KMS-11 (cell line): ENCODE measurements at regions not wholly inside any gene's neighbourhood (a gene's known extent, or its start where the extent isn't known, plus 50 kb on each side); places are given as distances from the start of the nearest gene placed in this dataset.

Experiments used
- H2AFZ ChIP-seq: fragments of 200-600 bp; sonication (generic); 2 replicates; pipeline ENCODE4 v1.6.1; 2016; ENCODE audit warnings: antibody characterized with exemption, mixed run types, low read depth
- H3K27ac ChIP-seq: fragments of 200-600 bp; sonication (generic); 2 replicates; pipeline ENCODE4 v1.6.1; 2016; ENCODE audit warnings: mild to moderate bottlenecking, mixed run types
- H3K27me3 ChIP-seq: fragments of 200-600 bp; sonication (generic); 2 replicates; pipeline ENCODE4 v1.6.1; 2017; ENCODE audit warnings: mild to moderate bottlenecking, low read depth, mixed run types, moderate library complexity; ENCODE audit not compliant: insufficient read depth
- H3K36me3 ChIP-seq: fragments of 200-600 bp; sonication (generic); 2 replicates; pipeline ENCODE4 v1.6.1; 2017; ENCODE audit warnings: mild to moderate bottlenecking, mixed run types; ENCODE audit not compliant: insufficient read depth
- H3K4me1 ChIP-seq: fragments of 200-600 bp; sonication (generic); 2 replicates; pipeline ENCODE4 v1.6.1; 2016; ENCODE audit warnings: mild to moderate bottlenecking, low read depth, mixed run types; ENCODE audit not compliant: poor library complexity, severe bottlenecking
- H3K4me2 ChIP-seq: fragments of 200-600 bp; sonication (generic); 2 replicates; pipeline ENCODE4 v1.7.0; 2016; ENCODE audit warnings: mild to moderate bottlenecking, mixed run types
- H3K4me3 ChIP-seq: fragments of 200-600 bp; sonication (generic); IDR thresholded peaks from 2 replicates; pipeline ENCODE4 v1.6.1; 2017; ENCODE audit warnings: low read depth, low read length, mixed read lengths; ENCODE audit not compliant: insufficient read depth
- H3K79me2 ChIP-seq: fragments of 200-600 bp; sonication (generic); 2 replicates; pipeline ENCODE4 v1.6.1; 2016; ENCODE audit warnings: low read depth, mixed run types; ENCODE audit not compliant: insufficient read depth
- H3K9ac ChIP-seq: fragments of 200-600 bp; sonication (generic); 2 replicates; pipeline ENCODE4 v1.6.1; 2016; ENCODE audit warnings: mild to moderate bottlenecking, mixed run types
- H4K20me1 ChIP-seq: fragments of 200-600 bp; sonication (generic); 2 replicates; pipeline ENCODE4 v1.6.1; 2016; ENCODE audit warnings: mild to moderate bottlenecking, mixed run types; ENCODE audit not compliant: insufficient read depth
- CTCF ChIP-seq: fragments of 200-600 bp; sonication (generic); conservative IDR thresholded peaks from 2 replicates; pipeline ENCODE4 v1.6.1; 2017; ENCODE audit warnings: low read depth, mild to moderate bottlenecking, antibody characterized with exemption, low read length, moderate library complexity, mixed read lengths

- Histone ChIP-seq H3K4me2 (no peak overlapping the region), H3K79me2 (no peaks in the 10 kb centered on the region), H2AFZ (no peak overlapping the region), H3K4me3 (no peak overlapping the region), H3K27ac (no peak overlapping the region), H3K27me3 (no peaks in the 10 kb centered on the region), H3K4me1 (no peaks in the 10 kb centered on the region), H4K20me1 (no peaks in the 10 kb centered on the region), H3K9ac (no peak overlapping the region), H3K36me3 (no peaks in the 10 kb centered on the region)
- TF ChIP-seq CTCF: no peak
These were observed 160.6 kb upstream of the DOK6 start for GRCh38 chr18:69239849-69240674.

- Histone ChIP-seq H3K36me3 (no peaks in the 10 kb centered on the region), H2AFZ (no peak overlapping the region; the same call in 1 of the 2 replicates), H4K20me1 (no peaks in the 10 kb centered on the region), H3K9ac (no peak overlapping the region), H3K27me3 (no peaks in the 10 kb centered on the region), H3K79me2 (no peaks in the 10 kb centered on the region), H3K27ac (no peak overlapping the region), H3K4me3 (no peak overlapping the region), H3K4me2 (no peak overlapping the region), H3K4me1 (no peaks in the 10 kb centered on the region)
- TF ChIP-seq CTCF: no peak
These were observed 154.7 kb upstream of the DOK6 start for GRCh38 chr18:69246027-69246426.

- TF ChIP-seq CTCF: no peak
- Histone ChIP-seq H3K9ac (no peak overlapping the region), H3K4me3 (no peak overlapping the region), H2AFZ (no peak overlapping the region), H3K4me2 (no peak overlapping the region), H3K27ac (no peak overlapping the region), H3K36me3 (no peaks in the 10 kb centered on the region), H3K4me1 (no peaks in the 10 kb centered on the region), H3K79me2 (no peaks in the 10 kb centered on the region), H4K20me1 (no peaks in the 10 kb centered on the region), H3K27me3 (no peaks in the 10 kb centered on the region)
These were observed 150.2 kb upstream of the DOK6 start for GRCh38 chr18:69250305-69251151.

GRCh38 chr18:69257861-69258458 is 142.7 kb upstream of the DOK6 start:
- no peaks in the 10 kb centered on the region for H3K36me3 ChIP-seq
- no peak overlapping the region for H3K4me2 ChIP-seq
- no peaks in the 10 kb centered on the region for H4K20me1 ChIP-seq
- no peak overlapping the region for H2AFZ ChIP-seq
- TF ChIP-seq CTCF: no peak
- H3K4me1 ChIP-seq: peaks cover 18% of the 10 kb centered on the region
- no peak overlapping the region for H3K9ac ChIP-seq
- H3K27me3 ChIP-seq: no peaks in the 10 kb centered on the region
- H3K4me3 ChIP-seq: no peak overlapping the region
- H3K27ac ChIP-seq: no peak overlapping the region
- H3K79me2 ChIP-seq: no peaks in the 10 kb centered on the region
